ENCODE measurements at regions not wholly inside any gene's neighbourhood (a gene's known extent, or its start where the extent isn't known, plus 50 kb on each side); places are given as distances from the start of the nearest gene placed in this dataset.

- Histone ChIP-seq H3K9me3 (ENCODE audit: control insufficient read depth, insufficient read depth, low read length) (no peaks in the 10 kb centered on the region), H3K27me3 (ENCODE audit: control insufficient read depth, insufficient read depth, low read length) (no peaks in the 10 kb centered on the region), H3K36me3 (ENCODE audit: control insufficient read depth, insufficient read depth, low read length) (no peaks in the 10 kb centered on the region), H3K4me1 (ENCODE audit: control insufficient read depth, insufficient read depth, low read length) (peaks cover 14% of the 10 kb centered on the region), H3K4me3 (ENCODE audit: low read depth, low read length) (no peak overlapping the region), H3K27ac (ENCODE audit: low read depth, low read length) (no peak overlapping the region)
- DNase-seq (ENCODE audit: low read depth in 4 of 6, low spot score in 6 of 6), result no peak
- 92% methylated on average over 3 of the region's 4 CpGs for WGBS (ENCODE audit: insufficient coverage)
These were observed 106.5 kb downstream of the CDH26 start for GRCh38 chr20:60064554-60065196.

GRCh38 chr20:60065741-60066437 lies 107.7 kb downstream of the CDH26 start:
- H3K4me1 ChIP-seq (ENCODE audit: control insufficient read depth, insufficient read depth, low read length), result peaks cover 14% of the 10 kb centered on the region
- no peak for DNase-seq (ENCODE audit: low read depth in 4 of 6, low spot score in 6 of 6)
- H3K27me3 ChIP-seq (ENCODE audit: control insufficient read depth, insufficient read depth, low read length), result no peaks in the 10 kb centered on the region
- no peak overlapping the region for H3K27ac ChIP-seq (ENCODE audit: low read depth, low read length)
- no peaks in the 10 kb centered on the region for H3K9me3 ChIP-seq (ENCODE audit: control insufficient read depth, insufficient read depth, low read length)
- no peaks in the 10 kb centered on the region for H3K36me3 ChIP-seq (ENCODE audit: control insufficient read depth, insufficient read depth, low read length)
- H3K4me3 ChIP-seq (ENCODE audit: low read depth, low read length), result no peak overlapping the region
- WGBS (ENCODE audit: insufficient coverage), result 88% methylated on average over 9 of the region's 9 CpGs

GRCh38 chr20:60066438-60066823 lies 108.2 kb downstream of the CDH26 start:
- Histone ChIP-seq H3K4me3 (ENCODE audit: low read depth, low read length) (no peak overlapping the region), H3K9me3 (ENCODE audit: control insufficient read depth, insufficient read depth, low read length) (no peaks in the 10 kb centered on the region), H3K4me1 (ENCODE audit: control insufficient read depth, insufficient read depth, low read length) (peaks cover 14% of the 10 kb centered on the region), H3K27me3 (ENCODE audit: control insufficient read depth, insufficient read depth, low read length) (no peaks in the 10 kb centered on the region), H3K36me3 (ENCODE audit: control insufficient read depth, insufficient read depth, low read length) (no peaks in the 10 kb centered on the region), H3K27ac (ENCODE audit: low read depth, low read length) (no peak overlapping the region)
- DNase-seq (ENCODE audit: low read depth in 4 of 6, low spot score in 6 of 6), result no peak
- 84% methylated on average over 5 of the region's 7 CpGs for WGBS (ENCODE audit: insufficient coverage)

GRCh38 chr20:60068509-60068908 lies 110.3 kb downstream of the CDH26 start:
- Histone ChIP-seq H3K4me3 (ENCODE audit: low read depth, low read length) (no peak overlapping the region), H3K27ac (ENCODE audit: low read depth, low read length) (no peak overlapping the region), H3K4me1 (ENCODE audit: control insufficient read depth, insufficient read depth, low read length) (no peaks in the 10 kb centered on the region), H3K9me3 (ENCODE audit: control insufficient read depth, insufficient read depth, low read length) (peaks cover 1% of the 10 kb centered on the region), H3K36me3 (ENCODE audit: control insufficient read depth, insufficient read depth, low read length) (no peaks in the 10 kb centered on the region), H3K27me3 (ENCODE audit: control insufficient read depth, insufficient read depth, low read length) (no peaks in the 10 kb centered on the region)
- no peak for DNase-seq (ENCODE audit: low read depth in 4 of 6, low spot score in 6 of 6)
- 92% methylated on average over 5 of the region's 8 CpGs for whole genome bisulfite sequencing (ENCODE audit: insufficient coverage)

GRCh38 chr20:60069656-60070055 lies 111.4 kb downstream of the CDH26 start:
- no peak overlapping the region for H3K27ac ChIP-seq (ENCODE audit: low read depth, low read length)
- DNase-seq (ENCODE audit: low read depth in 4 of 6, low spot score in 6 of 6), result peak in 1 of 6 donors; percentile 41
- WGBS (ENCODE audit: insufficient coverage), result 59% methylated on average over 8 of the region's 8 CpGs

GRCh38 chr20:60070791-60071190 lies 112.6 kb downstream of the CDH26 start:
- no peak overlapping the region for H3K4me3 ChIP-seq (ENCODE audit: low read depth, low read length)
- no peak for DNase-seq (ENCODE audit: low read depth in 4 of 6, low spot score in 6 of 6)
- WGBS (ENCODE audit: insufficient coverage), result 96% methylated on average over 4 of the region's 4 CpGs
- H3K36me3 ChIP-seq (ENCODE audit: control insufficient read depth, insufficient read depth, low read length), result no peaks in the 10 kb centered on the region
- H3K9me3 ChIP-seq (ENCODE audit: control insufficient read depth, insufficient read depth, low read length), result peaks cover 1% of the 10 kb centered on the region
- no peaks in the 10 kb centered on the region for H3K4me1 ChIP-seq (ENCODE audit: control insufficient read depth, insufficient read depth, low read length)
- no peak overlapping the region for H3K27ac ChIP-seq (ENCODE audit: low read depth, low read length)
- no peaks in the 10 kb centered on the region for H3K27me3 ChIP-seq (ENCODE audit: control insufficient read depth, insufficient read depth, low read length)

More at GRCh38 chr20:60069656-60070055, 111.4 kb downstream of the CDH26 start:
- Histone ChIP-seq H3K27me3 (ENCODE audit: control insufficient read depth, insufficient read depth, low read length) (no peaks in the 10 kb centered on the region), H3K4me1 (ENCODE audit: control insufficient read depth, insufficient read depth, low read length) (no peaks in the 10 kb centered on the region), H3K4me3 (ENCODE audit: low read depth, low read length) (no peak overlapping the region), H3K9me3 (ENCODE audit: control insufficient read depth, insufficient read depth, low read length) (peaks cover 1% of the 10 kb centered on the region), H3K36me3 (ENCODE audit: control insufficient read depth, insufficient read depth, low read length) (no peaks in the 10 kb centered on the region)

- peaks cover 1% of the 10 kb centered on the region for H3K9me3 ChIP-seq (ENCODE audit: control insufficient read depth, insufficient read depth, low read length)
These were observed 113.7 kb downstream of the CDH26 start for GRCh38 chr20:60071965-60072364.

GRCh38 chr20:60073086-60073485 lies 114.9 kb downstream of the CDH26 start:
- H3K27me3 ChIP-seq (ENCODE audit: control insufficient read depth, insufficient read depth, low read length), result no peaks in the 10 kb centered on the region
- no peaks in the 10 kb centered on the region for H3K36me3 ChIP-seq (ENCODE audit: control insufficient read depth, insufficient read depth, low read length)
- H3K9me3 ChIP-seq (ENCODE audit: control insufficient read depth, insufficient read depth, low read length), result peaks cover 1% of the 10 kb centered on the region
- 80% methylated on average over 1 of the region's 6 CpGs for WGBS (ENCODE audit: insufficient coverage)
- no peak overlapping the region for H3K4me3 ChIP-seq (ENCODE audit: low read depth, low read length)
- DNase-seq (ENCODE audit: low read depth in 4 of 6, low spot score in 6 of 6), result no peak
- no peak overlapping the region for H3K27ac ChIP-seq (ENCODE audit: low read depth, low read length)
- no peaks in the 10 kb centered on the region for H3K4me1 ChIP-seq (ENCODE audit: control insufficient read depth, insufficient read depth, low read length)

More at GRCh38 chr20:60071965-60072364, 113.7 kb downstream of the CDH26 start:
- 88% methylated on average over 1 of the region's 2 CpGs for WGBS (ENCODE audit: insufficient coverage)
- Histone ChIP-seq H3K27ac (ENCODE audit: low read depth, low read length) (no peak overlapping the region), H3K27me3 (ENCODE audit: control insufficient read depth, insufficient read depth, low read length) (no peaks in the 10 kb centered on the region), H3K4me1 (ENCODE audit: control insufficient read depth, insufficient read depth, low read length) (no peaks in the 10 kb centered on the region), H3K36me3 (ENCODE audit: control insufficient read depth, insufficient read depth, low read length) (no peaks in the 10 kb centered on the region), H3K4me3 (ENCODE audit: low read depth, low read length) (no peak overlapping the region)
- DNase-seq (ENCODE audit: low read depth in 4 of 6, low spot score in 6 of 6), result no peak

GRCh38 chr20:60073504-60073903 lies 115.3 kb downstream of the CDH26 start:
- Histone ChIP-seq H3K27ac (ENCODE audit: low read depth, low read length) (no peak overlapping the region), H3K27me3 (ENCODE audit: control insufficient read depth, insufficient read depth, low read length) (no peaks in the 10 kb centered on the region), H3K4me1 (ENCODE audit: control insufficient read depth, insufficient read depth, low read length) (no peaks in the 10 kb centered on the region), H3K4me3 (ENCODE audit: low read depth, low read length) (no peak overlapping the region), H3K9me3 (ENCODE audit: control insufficient read depth, insufficient read depth, low read length) (peaks cover 1% of the 10 kb centered on the region), H3K36me3 (ENCODE audit: control insufficient read depth, insufficient read depth, low read length) (no peaks in the 10 kb centered on the region)
- DNase-seq (ENCODE audit: low read depth in 4 of 6, low spot score in 6 of 6), result no peak
- no CpG with 5 or more reads among the region's 5 CpGs for WGBS (ENCODE audit: insufficient coverage)

GRCh38 chr20:60074276-60074675 lies 116.1 kb downstream of the CDH26 start:
- no peaks in the 10 kb centered on the region for H3K36me3 ChIP-seq (ENCODE audit: control insufficient read depth, insufficient read depth, low read length)
- 76% methylated on average over 7 of the region's 10 CpGs for WGBS (ENCODE audit: insufficient coverage)
- no peaks in the 10 kb centered on the region for H3K4me1 ChIP-seq (ENCODE audit: control insufficient read depth, insufficient read depth, low read length)
- DNase-seq (ENCODE audit: low read depth in 4 of 6, low spot score in 6 of 6), result no peak
- no peak overlapping the region for H3K27ac ChIP-seq (ENCODE audit: low read depth, low read length)
- H3K4me3 ChIP-seq (ENCODE audit: low read depth, low read length), result no peak overlapping the region
- no peaks in the 10 kb centered on the region for H3K27me3 ChIP-seq (ENCODE audit: control insufficient read depth, insufficient read depth, low read length)
- peaks cover 1% of the 10 kb centered on the region for H3K9me3 ChIP-seq (ENCODE audit: control insufficient read depth, insufficient read depth, low read length)
